ACC112 (cell line): ENCODE measurements at regions not wholly inside any gene's neighbourhood (a gene's known extent, or its start where the extent isn't known, plus 50 kb on each side); places are given as distances from the start of the nearest gene placed in this dataset.

Source experiments
- H2AFZ ChIP-seq: fragments of 200-600 bp; sonication (generic); one replicate; pipeline ENCODE4 v1.6.0; 2017; ENCODE audit warnings: antibody characterized with exemption, low read length; ENCODE audit not compliant: unreplicated experiment
- H3K27ac ChIP-seq: fragments of 200-600 bp; sonication (generic); 2 replicates; pipeline ENCODE4 v1.5.1; 2014; ENCODE audit warnings: low read depth, mild to moderate bottlenecking, antibody characterized with exemption, low read length, moderate library complexity
- H3K27me3 ChIP-seq: fragments of 200-600 bp; sonication (generic); 2 replicates; pipeline ENCODE4 v1.6.1; 2014; ENCODE audit warnings: mild to moderate bottlenecking, antibody characterized with exemption, low read length, moderate library complexity, mixed read lengths; ENCODE audit not compliant: insufficient read depth
- H3K36me3 ChIP-seq: fragments of 200-600 bp; sonication (generic); 2 replicates; pipeline ENCODE4 v1.6.1; 2016; ENCODE audit warnings: mild to moderate bottlenecking, antibody characterized with exemption, low read length, moderate library complexity, mixed read lengths; ENCODE audit not compliant: insufficient read depth
- H3K4me1 ChIP-seq: fragments of 200-600 bp; sonication (generic); one replicate; pipeline ENCODE4 v1.6.1; 2016; ENCODE audit warnings: low read length, mixed read lengths; ENCODE audit not compliant: insufficient read depth, unreplicated experiment, control insufficient read depth
- H3K4me3 ChIP-seq: fragments of 200-600 bp; sonication (generic); 2 replicates; pipeline ENCODE4 v1.5.1; 2014; ENCODE audit warnings: mild to moderate bottlenecking, low read depth, low read length
- H3K79me2 ChIP-seq: fragments of 200-600 bp; sonication (generic); one replicate; pipeline ENCODE4 v1.6.0; 2016; ENCODE audit warnings: low read length; ENCODE audit not compliant: control insufficient read depth, unreplicated experiment, insufficient read depth

DNA sequence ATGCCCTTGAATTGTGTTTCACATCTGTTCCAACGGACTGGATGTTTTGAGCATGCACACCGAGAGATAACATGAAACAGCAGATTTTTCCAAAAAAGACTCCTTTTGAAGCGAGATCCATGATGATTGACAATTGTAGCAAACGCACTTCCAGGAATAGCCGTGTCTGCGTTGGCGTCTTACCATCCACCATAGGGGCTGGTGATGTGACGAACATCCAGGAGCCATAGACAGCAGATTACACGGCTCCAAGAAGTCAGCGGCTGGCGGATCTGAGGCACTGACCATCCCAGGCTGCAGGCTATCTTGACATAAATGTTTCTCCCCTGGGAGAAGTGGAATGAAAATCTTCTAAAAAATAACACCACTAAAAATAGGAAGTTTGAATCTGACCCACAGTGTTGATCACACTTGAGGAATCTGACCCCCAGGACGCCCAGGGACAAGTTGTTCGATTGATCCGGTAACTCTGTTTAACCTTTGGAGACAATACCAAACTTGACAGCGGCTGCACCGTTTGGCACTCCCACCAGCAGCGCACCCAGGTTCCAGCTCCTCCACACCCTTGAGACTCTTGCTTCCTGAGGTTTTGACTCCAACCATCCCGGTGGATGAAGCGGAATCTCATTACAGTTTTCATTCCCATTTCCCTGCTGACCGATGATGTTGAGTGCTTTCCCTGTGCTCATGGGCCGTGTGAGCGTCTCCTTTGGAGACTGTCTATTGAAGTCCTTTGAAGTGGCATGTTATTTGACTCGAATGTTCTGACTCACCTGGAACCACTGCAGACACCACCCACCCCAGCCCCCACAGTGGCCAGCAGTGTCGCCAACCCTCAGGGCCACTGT, 140.0 kb upstream of the GPC1 start:
- Histone ChIP-seq H3K27ac (no peak overlapping the region), H3K27me3 (peaks cover 7% of the 10 kb centered on the region; the same call in 1 of the 2 replicates), H3K4me1 (no peaks in the 10 kb centered on the region), H3K36me3 (no peaks in the 10 kb centered on the region), H3K79me2 (no peaks in the 10 kb centered on the region), H3K4me3 (no peak overlapping the region), H2AFZ (no peak overlapping the region)

DNA sequence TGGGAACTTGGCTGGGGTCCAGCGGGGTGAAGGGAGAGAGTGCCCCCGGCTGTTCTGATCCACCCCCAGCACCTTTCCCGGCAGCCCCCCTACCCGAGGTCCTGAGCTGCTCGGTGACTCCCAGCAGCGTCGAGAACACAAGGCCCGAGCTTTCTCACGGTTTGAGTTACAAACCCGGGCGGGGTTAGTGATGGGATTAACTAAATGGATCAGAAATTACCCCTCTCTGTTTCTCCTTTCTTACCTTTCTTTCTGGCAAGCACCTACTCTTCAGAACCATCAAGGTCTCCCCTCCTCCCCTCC, 139.4 kb upstream of the GPC1 start:
- Histone ChIP-seq H3K4me1 (no peaks in the 10 kb centered on the region), H3K4me3 (no peak overlapping the region), H3K79me2 (no peaks in the 10 kb centered on the region), H3K27ac (no peak overlapping the region), H3K36me3 (no peaks in the 10 kb centered on the region), H3K27me3 (peaks cover 7% of the 10 kb centered on the region; the same call in 1 of the 2 replicates), H2AFZ (no peak overlapping the region)

DNA sequence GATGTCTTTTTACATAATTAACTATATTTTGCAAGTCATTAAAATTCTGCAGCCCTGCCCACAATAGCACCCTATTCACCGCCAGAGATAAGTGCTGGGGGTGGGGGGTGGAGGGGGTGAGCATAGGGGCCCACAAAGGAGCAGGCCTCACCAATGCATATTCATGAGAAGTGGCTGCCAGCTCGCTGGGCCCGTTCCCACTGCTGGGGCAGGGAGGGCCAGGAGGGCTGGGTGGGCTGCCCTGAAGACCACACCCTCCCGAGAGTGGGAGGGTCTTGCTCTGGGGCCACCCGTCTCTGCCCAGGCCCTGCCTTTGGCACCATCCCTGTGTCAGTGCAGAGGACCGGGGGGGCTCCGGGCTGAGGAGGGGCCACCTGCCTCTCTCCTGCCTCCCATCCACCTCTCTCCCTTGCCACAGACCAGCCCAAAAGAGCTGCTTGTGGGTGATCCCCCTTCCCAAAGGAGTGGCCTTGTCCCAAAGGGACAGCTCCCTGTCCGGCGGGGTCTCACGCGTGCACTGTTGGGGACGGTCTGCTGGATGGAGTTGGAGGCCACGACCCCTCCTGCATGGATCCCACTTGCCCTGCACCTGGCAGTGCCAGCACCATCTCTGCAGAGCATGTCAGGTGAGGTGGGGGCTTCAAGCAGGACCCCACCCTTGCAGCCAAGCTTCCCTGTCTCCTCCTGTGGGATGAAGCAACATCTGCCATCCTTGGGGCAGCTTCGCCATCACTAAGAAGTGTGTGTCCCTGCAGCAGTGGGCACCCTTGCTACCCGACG, 138.8 kb upstream of the GPC1 start:
- H3K27me3 ChIP-seq: peaks cover 7% of the 10 kb centered on the region; the same call in 1 of the 2 replicates
- H3K27ac ChIP-seq: no peak overlapping the region
- H3K4me1 ChIP-seq: no peaks in the 10 kb centered on the region
- no peak overlapping the region for H3K4me3 ChIP-seq
- no peak overlapping the region for H2AFZ ChIP-seq
- H3K79me2 ChIP-seq: no peaks in the 10 kb centered on the region
- no peaks in the 10 kb centered on the region for H3K36me3 ChIP-seq

DNA sequence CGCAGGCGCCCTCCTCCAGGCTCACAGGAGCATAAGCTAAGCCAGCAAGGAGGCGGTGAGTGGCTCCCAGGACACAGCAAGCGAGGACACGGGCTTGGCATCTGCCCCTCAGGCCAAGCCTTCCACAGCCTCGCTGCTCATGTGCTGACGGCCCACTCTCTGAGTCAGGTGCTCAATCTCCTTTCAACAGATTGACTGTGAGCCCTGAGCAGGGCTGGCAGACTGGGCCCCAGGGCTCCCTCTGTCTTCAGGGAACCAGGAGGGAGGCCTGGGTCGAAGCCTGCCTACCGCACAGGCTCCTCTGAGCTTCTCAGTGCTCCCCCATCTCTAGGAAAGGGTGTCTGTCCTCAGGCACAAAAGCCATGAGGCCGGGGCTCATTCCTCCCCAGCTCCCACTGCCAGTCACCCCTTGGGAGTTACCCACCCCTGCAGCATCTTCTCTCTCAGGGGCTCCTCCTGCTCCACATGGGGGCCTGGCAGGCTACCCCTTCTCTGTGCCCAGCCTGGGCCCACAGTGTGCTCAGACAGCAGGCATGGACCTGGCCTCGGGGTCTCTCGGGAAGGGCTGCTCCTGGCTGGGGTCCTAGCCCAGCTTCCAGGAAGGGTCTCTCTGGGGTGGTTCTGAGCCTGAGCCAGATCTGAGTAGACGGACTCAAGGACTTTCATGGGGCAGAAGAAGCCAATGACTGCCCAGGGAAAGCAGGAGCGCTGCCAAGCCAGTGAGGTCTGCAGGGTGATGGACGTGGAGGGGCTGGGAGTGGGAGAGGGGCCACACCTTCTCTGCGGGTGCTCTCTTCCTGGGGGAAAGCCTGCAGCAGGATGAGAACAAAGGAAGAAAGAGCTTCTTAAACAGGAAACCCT, 138.0 kb upstream of the GPC1 start:
- Histone ChIP-seq H3K27me3 (peaks cover 7% of the 10 kb centered on the region; the same call in 1 of the 2 replicates), H3K27ac (no peak overlapping the region), H2AFZ (no peak overlapping the region), H3K36me3 (no peaks in the 10 kb centered on the region), H3K4me1 (no peaks in the 10 kb centered on the region), H3K79me2 (no peaks in the 10 kb centered on the region), H3K4me3 (no peak overlapping the region)

DNA sequence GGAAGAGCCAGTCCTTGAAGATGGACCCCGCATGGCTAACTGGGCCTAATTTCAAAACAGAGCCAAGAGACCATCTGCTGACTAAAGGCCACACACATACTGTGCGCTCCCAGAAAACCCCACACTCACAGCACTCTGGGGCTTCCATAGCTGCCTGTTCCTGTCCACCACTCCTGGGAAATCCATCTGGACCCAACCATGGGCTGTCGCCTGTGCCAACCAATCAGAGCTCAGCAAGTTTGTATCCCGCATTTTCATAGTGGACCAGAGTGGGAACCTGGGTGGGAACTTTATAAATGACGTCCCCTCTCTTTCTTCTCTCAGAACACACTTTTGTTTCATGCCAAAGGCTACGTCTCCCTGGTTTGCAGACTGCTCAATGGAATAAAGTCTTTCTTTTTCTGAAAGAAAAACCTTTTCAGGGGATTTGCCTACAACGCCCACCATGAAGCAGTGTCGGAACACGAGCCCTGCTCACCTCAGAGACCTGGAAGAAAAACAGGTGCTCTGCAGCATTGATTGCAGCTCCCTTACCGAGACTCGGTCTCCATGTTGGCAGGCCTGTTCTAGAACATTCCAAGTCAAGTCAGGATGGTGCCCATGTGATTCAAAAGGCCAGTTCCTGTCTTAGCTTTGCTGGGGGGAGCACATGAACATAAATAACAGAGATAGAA, 137.2 kb upstream of the GPC1 start:
- Histone ChIP-seq H3K36me3 (no peaks in the 10 kb centered on the region), H3K27me3 (peaks cover 7% of the 10 kb centered on the region; the same call in 1 of the 2 replicates), H3K4me1 (no peaks in the 10 kb centered on the region), H2AFZ (no peak overlapping the region), H3K4me3 (no peak overlapping the region), H3K27ac (no peak overlapping the region), H3K79me2 (no peaks in the 10 kb centered on the region)

DNA sequence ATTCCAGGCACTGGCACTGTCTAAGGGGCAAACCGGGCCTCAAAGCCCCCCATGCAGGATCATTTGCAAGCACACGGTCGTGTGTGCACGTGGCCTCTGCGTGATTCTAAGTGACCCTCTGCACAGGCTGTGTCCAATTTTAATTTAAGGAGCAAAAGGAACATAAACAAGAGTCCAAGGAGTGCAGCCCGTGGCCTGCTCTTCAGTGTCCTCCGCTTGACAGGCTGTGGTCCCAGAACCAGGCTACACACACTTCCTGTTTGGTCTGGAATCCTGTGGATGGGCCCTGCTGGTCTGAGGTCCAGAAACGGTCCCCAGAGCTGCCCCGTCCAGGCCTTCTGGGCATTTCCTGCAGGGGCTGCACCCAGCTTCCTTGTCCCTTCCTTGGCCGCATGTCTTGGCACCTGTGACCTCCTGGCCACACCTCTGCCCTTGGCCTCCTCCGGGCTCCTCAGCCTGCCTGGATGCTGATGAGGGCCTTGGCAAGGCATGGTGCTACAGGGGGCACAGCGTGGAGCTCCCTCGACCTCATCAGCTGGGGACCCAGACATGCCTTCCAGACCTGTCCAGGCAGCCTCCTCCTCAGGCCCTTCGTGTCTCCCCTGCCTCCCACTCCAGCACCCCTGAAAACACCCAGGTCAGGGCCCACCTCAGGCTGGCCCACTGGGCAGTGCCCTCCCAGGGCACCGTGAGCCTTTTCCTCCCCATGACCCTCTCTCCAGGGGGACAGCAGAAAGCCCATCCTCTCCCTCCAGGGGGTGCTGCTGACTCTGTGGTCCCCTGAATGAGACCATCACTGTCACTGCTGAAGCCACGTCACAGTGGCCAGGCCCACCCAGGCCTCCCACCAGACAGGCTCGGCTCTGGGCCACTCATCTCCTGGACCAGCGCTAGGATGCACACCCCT, 136.4 kb upstream of the GPC1 start:
- no peaks in the 10 kb centered on the region for H3K79me2 ChIP-seq
- no peaks in the 10 kb centered on the region for H3K4me1 ChIP-seq
- no peak overlapping the region for H3K27ac ChIP-seq
- H3K36me3 ChIP-seq: no peaks in the 10 kb centered on the region
- no peak overlapping the region for H2AFZ ChIP-seq
- no peak overlapping the region for H3K4me3 ChIP-seq
- H3K27me3 ChIP-seq: peaks cover 7% of the 10 kb centered on the region; the same call in 1 of the 2 replicates

DNA sequence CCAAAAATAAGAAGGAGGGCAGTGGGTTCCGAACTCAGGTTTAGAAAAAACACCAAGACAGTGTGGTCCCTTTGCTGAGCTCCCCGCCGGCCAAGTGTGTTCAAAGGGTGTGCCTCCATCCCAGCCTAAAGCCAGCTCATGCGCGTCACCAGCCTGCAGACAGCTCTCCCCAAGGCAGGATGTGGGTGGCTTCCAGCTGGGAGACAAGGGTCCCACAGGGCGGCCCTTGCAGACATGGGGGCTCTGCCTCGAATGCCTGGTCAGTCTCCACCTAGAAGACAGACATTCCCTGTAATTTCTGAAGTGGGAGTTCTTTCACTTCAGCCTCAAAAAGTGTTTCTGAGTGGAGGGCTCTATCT, 135.8 kb upstream of the GPC1 start:
- no peaks in the 10 kb centered on the region for H3K4me1 ChIP-seq
- no peak overlapping the region for H3K27ac ChIP-seq
- H3K79me2 ChIP-seq: no peaks in the 10 kb centered on the region
- no peak overlapping the region for H3K4me3 ChIP-seq
- peaks cover 7% of the 10 kb centered on the region; the same call in 1 of the 2 replicates for H3K27me3 ChIP-seq
- no peaks in the 10 kb centered on the region for H3K36me3 ChIP-seq
- no peak overlapping the region for H2AFZ ChIP-seq

DNA sequence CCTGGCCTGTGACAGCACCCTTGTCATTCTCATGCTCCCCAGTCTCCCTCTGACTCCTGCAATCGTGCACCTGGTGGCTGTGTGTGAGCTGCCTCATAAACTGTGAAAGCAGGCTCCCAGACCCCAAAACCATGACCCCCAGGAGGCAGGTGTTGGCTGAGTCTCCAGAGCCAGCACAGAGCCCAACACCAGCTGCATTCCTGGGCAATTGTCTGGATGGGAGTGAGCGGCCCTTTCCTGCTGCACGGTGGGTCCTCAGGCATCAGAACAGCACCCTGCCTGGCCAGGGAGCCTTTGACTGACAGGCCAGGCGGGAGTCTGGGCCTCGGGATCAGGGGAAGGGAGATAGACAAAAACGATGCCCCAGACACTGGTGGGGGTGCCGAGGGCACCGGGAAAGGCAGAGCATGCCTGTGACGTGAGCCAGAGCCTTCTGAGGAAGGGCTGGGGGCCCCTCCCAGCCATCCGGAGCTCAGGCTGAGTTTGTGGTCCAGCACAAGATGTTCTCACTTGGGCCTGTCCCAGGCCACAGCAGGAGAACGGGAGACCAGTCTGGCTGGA, 135.1 kb upstream of the GPC1 start:
- Histone ChIP-seq H3K27ac (no peak overlapping the region), H3K36me3 (no peaks in the 10 kb centered on the region), H2AFZ (no peak overlapping the region), H3K27me3 (peaks cover under 1% of the 10 kb centered on the region; the same call in 1 of the 2 replicates), H3K79me2 (no peaks in the 10 kb centered on the region), H3K4me3 (no peak overlapping the region), H3K4me1 (no peaks in the 10 kb centered on the region)

DNA sequence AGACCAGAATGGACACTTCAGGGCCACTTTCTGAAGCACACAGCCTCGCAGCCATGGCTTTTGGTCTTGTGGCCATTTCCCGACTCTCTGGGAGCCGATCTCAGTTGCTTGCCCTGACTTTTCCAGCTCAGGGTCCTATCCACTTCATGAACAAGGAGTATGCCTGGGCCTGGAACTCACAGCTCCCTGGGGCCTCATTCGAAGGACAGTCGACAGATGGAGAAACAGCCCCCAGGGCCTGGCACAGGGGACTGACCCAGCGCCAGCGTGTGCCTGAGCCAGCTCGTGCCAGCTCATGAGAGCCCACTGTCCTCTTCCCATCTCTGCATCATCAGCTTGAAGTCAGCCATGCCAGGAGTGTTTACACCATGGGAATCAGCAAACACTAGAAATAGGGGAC, 134.6 kb upstream of the GPC1 start:
- Histone ChIP-seq H2AFZ (no peak overlapping the region), H3K36me3 (no peaks in the 10 kb centered on the region), H3K4me1 (no peaks in the 10 kb centered on the region), H3K27ac (no peak overlapping the region), H3K4me3 (no peak overlapping the region), H3K79me2 (no peaks in the 10 kb centered on the region), H3K27me3 (no peaks in the 10 kb centered on the region)
